ENCODE measurements at regions not wholly inside any gene's neighbourhood (a gene's known extent, or its start where the extent isn't known, plus 50 kb on each side); places are given as distances from the start of the nearest gene placed in this dataset.

DNA sequence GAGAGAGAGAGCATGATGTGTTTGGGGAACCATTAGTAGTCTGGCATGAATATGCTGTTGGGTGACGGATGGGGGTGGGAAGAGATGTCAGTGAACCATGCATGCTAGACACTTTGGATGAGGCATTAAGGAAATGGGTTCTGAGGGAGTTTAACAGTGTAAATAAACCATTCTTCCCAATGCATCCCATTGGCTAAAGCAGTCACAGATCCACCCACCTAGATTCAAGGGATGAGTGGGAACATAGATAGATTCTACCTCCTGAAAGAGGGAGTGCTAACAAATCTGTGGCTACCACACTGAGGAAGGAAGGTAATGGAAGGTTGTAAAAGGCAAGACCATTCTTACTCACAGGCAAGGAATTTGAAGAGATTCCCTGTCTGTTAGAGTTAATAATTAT, 129.8 kb upstream of the CACNA1E start:
- TF ChIP-seq POU2F2 (IDR thresholded peaks at IDR 0.05; ENCODE audit: low read depth, low read length) = no peak
- DNase-seq (ENCODE audit: insufficient read length, low spot score) (no peak), FAIRE-seq (no peak)

- no peak for FAIRE-seq
- no peak for DNase-seq (ENCODE audit: insufficient read length, low spot score)
- no peak for TF ChIP-seq TAF1 (IDR thresholded peaks at IDR 0.05; ENCODE audit: low read depth, low read length)
- no peak for TF ChIP-seq POLR2A (IDR thresholded peaks at IDR 0.05; ENCODE audit: low read depth, low read length)
- TF ChIP-seq PAX5 (IDR thresholded peaks at IDR 0.05; ENCODE audit: insufficient read depth, low read length, severe bottlenecking) = no peak
- no peak for TF ChIP-seq POU2F2 (IDR thresholded peaks at IDR 0.05; ENCODE audit: low read depth, low read length)
- no peak for TF ChIP-seq POLR2AphosphoS5 (IDR thresholded peaks at IDR 0.05; ENCODE audit: low read depth, low read length)
- no peak for TF ChIP-seq SPI1 (IDR thresholded peaks at IDR 0.05; ENCODE audit: low read depth, low read length)
These were observed 128.5 kb upstream of the CACNA1E start for GRCh38 chr1:181354865-181355264.

GRCh38 chr1:181356505-181357340, 126.6 kb upstream of the CACNA1E start:
- FAIRE-seq (no peak), DNase-seq (ENCODE audit: insufficient read length, low spot score) (no peak)
- TF ChIP-seq POLR2AphosphoS5 (IDR thresholded peaks at IDR 0.05; ENCODE audit: low read depth, low read length) = no peak
- TF ChIP-seq POLR2A (IDR thresholded peaks at IDR 0.05; ENCODE audit: low read depth, low read length) = no peak
- TF ChIP-seq POU2F2 (IDR thresholded peaks at IDR 0.05; ENCODE audit: low read depth, low read length) = no peak
- TF ChIP-seq TAF1 (IDR thresholded peaks at IDR 0.05; ENCODE audit: low read depth, low read length) = no peak
- no peak for TF ChIP-seq SPI1 (IDR thresholded peaks at IDR 0.05; ENCODE audit: low read depth, low read length)
- TF ChIP-seq PAX5 (IDR thresholded peaks at IDR 0.05; ENCODE audit: insufficient read depth, low read length, severe bottlenecking) = no peak

GRCh38 chr1:181359012-181359411, 124.3 kb upstream of the CACNA1E start:
- TF ChIP-seq SPI1 (IDR thresholded peaks at IDR 0.05; ENCODE audit: low read depth, low read length) (no peak), POU2F2 (IDR thresholded peaks at IDR 0.05; ENCODE audit: low read depth, low read length) (no peak), PAX5 (IDR thresholded peaks at IDR 0.05; ENCODE audit: insufficient read depth, low read length, severe bottlenecking) (no peak), POLR2AphosphoS5 (IDR thresholded peaks at IDR 0.05; ENCODE audit: low read depth, low read length) (no peak), TAF1 (IDR thresholded peaks at IDR 0.05; ENCODE audit: low read depth, low read length) (no peak)
- no peak for DNase-seq (ENCODE audit: insufficient read length, low spot score)
- no peak for FAIRE-seq

- FAIRE-seq (no peak), DNase-seq (ENCODE audit: insufficient read length, low spot score) (no peak)
- TF ChIP-seq TAF1 (IDR thresholded peaks at IDR 0.05; ENCODE audit: low read depth, low read length) (no peak), POU2F2 (IDR thresholded peaks at IDR 0.05; ENCODE audit: low read depth, low read length) (no peak), PAX5 (IDR thresholded peaks at IDR 0.05; ENCODE audit: insufficient read depth, low read length, severe bottlenecking) (no peak), SPI1 (IDR thresholded peaks at IDR 0.05; ENCODE audit: low read depth, low read length) (no peak)
These were observed 118.5 kb upstream of the CACNA1E start for GRCh38 chr1:181364801-181365200.

GRCh38 chr1:181366910-181367309, 116.4 kb upstream of the CACNA1E start:
- FAIRE-seq (no peak), DNase-seq (ENCODE audit: insufficient read length, low spot score) (no peak)
- TF ChIP-seq TAF1 (IDR thresholded peaks at IDR 0.05; ENCODE audit: low read depth, low read length) (no peak), PAX5 (IDR thresholded peaks at IDR 0.05; ENCODE audit: insufficient read depth, low read length, severe bottlenecking) (no peak), POU2F2 (IDR thresholded peaks at IDR 0.05; ENCODE audit: low read depth, low read length) (no peak), SPI1 (IDR thresholded peaks at IDR 0.05; ENCODE audit: low read depth, low read length) (no peak)

- no peak for DNase-seq (ENCODE audit: insufficient read length, low spot score)
- TF ChIP-seq PAX5 (IDR thresholded peaks at IDR 0.05; ENCODE audit: insufficient read depth, low read length, severe bottlenecking) = no peak
- no peak for TF ChIP-seq POLR2A (IDR thresholded peaks at IDR 0.05; ENCODE audit: low read depth, low read length)
- no peak for TF ChIP-seq TAF1 (IDR thresholded peaks at IDR 0.05; ENCODE audit: low read depth, low read length)
- TF ChIP-seq SPI1 (IDR thresholded peaks at IDR 0.05; ENCODE audit: low read depth, low read length) = no peak
- TF ChIP-seq POU2F2 (IDR thresholded peaks at IDR 0.05; ENCODE audit: low read depth, low read length) = no peak
- TF ChIP-seq POLR2AphosphoS5 (IDR thresholded peaks at IDR 0.05; ENCODE audit: low read depth, low read length) = no peak
- no peak for FAIRE-seq
These were observed 113.9 kb upstream of the CACNA1E start for GRCh38 chr1:181369416-181369815.

GRCh38 chr1:181383695-181384094, 99.6 kb upstream of the CACNA1E start:
- no peak for TF ChIP-seq TAF1 (IDR thresholded peaks at IDR 0.05; ENCODE audit: low read depth, low read length)
- no peak for TF ChIP-seq PAX5 (IDR thresholded peaks at IDR 0.05; ENCODE audit: insufficient read depth, low read length, severe bottlenecking)
- no peak for TF ChIP-seq SPI1 (IDR thresholded peaks at IDR 0.05; ENCODE audit: low read depth, low read length)
- no peak for TF ChIP-seq POLR2A (IDR thresholded peaks at IDR 0.05; ENCODE audit: low read depth, low read length)
- no peak for TF ChIP-seq POU2F2 (IDR thresholded peaks at IDR 0.05; ENCODE audit: low read depth, low read length)
- TF ChIP-seq POLR2AphosphoS5 (IDR thresholded peaks at IDR 0.05; ENCODE audit: low read depth, low read length) = no peak
- no peak for FAIRE-seq
- no peak for DNase-seq (ENCODE audit: insufficient read length, low spot score)

GRCh38 chr1:181386340-181386739, 97.0 kb upstream of the CACNA1E start:
- no peak for TF ChIP-seq PAX5 (IDR thresholded peaks at IDR 0.05; ENCODE audit: insufficient read depth, low read length, severe bottlenecking)
- TF ChIP-seq POLR2AphosphoS5 (IDR thresholded peaks at IDR 0.05; ENCODE audit: low read depth, low read length) = no peak
- no peak for TF ChIP-seq TAF1 (IDR thresholded peaks at IDR 0.05; ENCODE audit: low read depth, low read length)
- TF ChIP-seq POU2F2 (IDR thresholded peaks at IDR 0.05; ENCODE audit: low read depth, low read length) = no peak
- no peak for TF ChIP-seq POLR2A (IDR thresholded peaks at IDR 0.05; ENCODE audit: low read depth, low read length)
- TF ChIP-seq SPI1 (IDR thresholded peaks at IDR 0.05; ENCODE audit: low read depth, low read length) = no peak
- FAIRE-seq (no peak), DNase-seq (ENCODE audit: insufficient read length, low spot score) (no peak)

- FAIRE-seq = no peak
These were observed 96.4 kb upstream of the CACNA1E start for GRCh38 chr1:181386951-181387350.

More at GRCh38 chr1:181386951-181387350, 96.4 kb upstream of the CACNA1E start:
- TF ChIP-seq SPI1 (IDR thresholded peaks at IDR 0.05; ENCODE audit: low read depth, low read length) (no peak), POU2F2 (IDR thresholded peaks at IDR 0.05; ENCODE audit: low read depth, low read length) (no peak), POLR2A (IDR thresholded peaks at IDR 0.05; ENCODE audit: low read depth, low read length) (no peak), PAX5 (IDR thresholded peaks at IDR 0.05; ENCODE audit: insufficient read depth, low read length, severe bottlenecking) (no peak), TAF1 (IDR thresholded peaks at IDR 0.05; ENCODE audit: low read depth, low read length) (no peak)
- DNase-seq (ENCODE audit: insufficient read length, low spot score) = no peak

Data from GM12891 (cell line).